H1 (cell line): ENCODE measurements at regions not wholly inside any gene's neighbourhood (a gene's known extent, or its start where the extent isn't known, plus 50 kb on each side); places are given as distances from the start of the nearest gene placed in this dataset.

Experiments used
- BRCA1 ChIP-seq: IDR thresholded peaks from 2 replicates; pipeline ENCODE4 v1.6.1; 2012; ENCODE audit warnings: low read depth, low read length, improper control_type of control experiment
- CHD2 ChIP-seq: IDR thresholded peaks from 2 replicates; pipeline ENCODE4 v1.6.1; 2012; ENCODE audit warnings: low read length, improper control_type of control experiment
- HDAC2 ChIP-seq, 2 experiments: fragments of 300-600 bp in 1 of 2; sonication (generic) in 1 of 2; IDR thresholded peaks; 2 replicates each; pipeline ENCODE4 v1.6.1; 2011 to 2012; ENCODE audit warnings: low read depth in 2 of 2, low read length in 2 of 2, mild to moderate bottlenecking in 2 of 2, moderate library complexity in 2 of 2, borderline replicate concordance in 1 of 2, inconsistent platforms in 1 of 2
- NANOG ChIP-seq: IDR thresholded peaks from 2 replicates; pipeline ENCODE4 v1.6.1; 2011; ENCODE audit warnings: low read length, low read depth, mild to moderate bottlenecking, inconsistent platforms; ENCODE audit not compliant: insufficient read depth, poor library complexity, severe bottlenecking
- RBBP5 ChIP-seq: IDR thresholded peaks from 2 replicates; pipeline ENCODE4 v1.7.1; 2012; ENCODE audit warnings: low read depth, mild to moderate bottlenecking, inconsistent platforms, low read length, moderate library complexity, borderline replicate concordance
- TEAD4 ChIP-seq: IDR thresholded peaks from 2 replicates; pipeline ENCODE4 v1.6.1; 2012; ENCODE audit warnings: low read depth, low read length, inconsistent platforms, mixed read lengths
- TF ChIP-seq, protein P1 (sequence below): IDR thresholded peaks from 2 replicates; pipeline ENCODE4 v1.6.1; 2012; ENCODE audit warnings: inconsistent platforms

DNA sequence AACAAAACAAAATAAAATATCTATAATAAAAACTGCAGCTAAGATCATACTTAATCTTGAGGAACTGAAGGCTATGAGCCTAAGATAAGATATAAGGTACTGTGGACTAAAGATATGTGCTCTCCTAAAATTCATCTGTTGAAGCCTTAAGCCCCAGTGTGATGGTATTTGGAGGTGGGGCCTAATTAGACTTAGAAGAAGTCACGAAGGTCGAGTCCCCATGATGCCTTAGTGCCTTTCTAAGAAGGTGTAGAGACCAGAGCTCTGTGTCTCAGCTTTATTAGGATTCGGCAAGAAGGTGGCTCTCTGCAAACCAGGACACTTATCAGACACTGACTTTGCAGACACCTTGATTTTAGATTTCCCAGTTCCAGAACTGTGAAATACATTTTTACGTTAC lies 622.0 kb upstream of the BRINP3 start (continued):
- TF ChIP-seq, protein P1, sequence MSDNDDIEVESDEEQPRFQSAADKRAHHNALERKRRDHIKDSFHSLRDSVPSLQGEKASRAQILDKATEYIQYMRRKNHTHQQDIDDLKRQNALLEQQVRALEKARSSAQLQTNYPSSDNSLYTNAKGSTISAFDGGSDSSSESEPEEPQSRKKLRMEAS: no peak
- TF ChIP-seq CHD2 (no peak), TEAD4 (no peak), BRCA1 (no peak), HDAC2 (IDR thresholded peaks at IDR 0.05; ENCODE audit: borderline replicate concordance in 1 of 2, low read depth in 2 of 2, low read length in 2 of 2) (no peak), NANOG (no peak), RBBP5 (no peak)
